ENCODE measurements at regions not wholly inside any gene's neighbourhood (a gene's known extent, or its start where the extent isn't known, plus 50 kb on each side); places are given as distances from the start of the nearest gene placed in this dataset.
"Not testable (repeated sequence)": the region's sequence is repeated elsewhere in the genome, so short reads cannot be mapped to it uniquely, and the experiment has no call there.

DNA sequence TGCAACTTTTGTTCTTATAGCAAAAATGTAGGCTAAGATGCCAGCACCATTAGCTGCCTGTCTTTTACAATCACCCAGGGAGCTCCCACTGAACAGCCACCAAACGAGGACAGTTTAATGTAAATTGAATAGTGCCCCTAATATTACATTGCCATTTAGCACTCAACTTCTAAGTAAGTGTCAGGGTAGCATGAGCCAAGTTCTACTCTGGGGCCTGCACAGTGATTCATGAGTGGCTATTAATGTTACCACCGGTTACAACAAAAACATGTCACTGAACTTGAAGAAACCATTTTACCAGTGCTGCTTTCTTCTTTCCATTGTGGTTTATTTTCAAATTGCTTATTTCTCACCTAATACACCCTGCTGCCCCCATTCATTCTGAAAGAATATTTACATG, 295.6 kb upstream of the RRP15 start:
- H3K4me1 ChIP-seq (replicated peaks; ENCODE audit: insufficient read depth), result no peaks in the 10 kb centered on the region
- no peak for TF ChIP-seq EZH2 (IDR thresholded peaks at IDR 0.05; ENCODE audit: low read depth)
- TF ChIP-seq, protein P1, sequence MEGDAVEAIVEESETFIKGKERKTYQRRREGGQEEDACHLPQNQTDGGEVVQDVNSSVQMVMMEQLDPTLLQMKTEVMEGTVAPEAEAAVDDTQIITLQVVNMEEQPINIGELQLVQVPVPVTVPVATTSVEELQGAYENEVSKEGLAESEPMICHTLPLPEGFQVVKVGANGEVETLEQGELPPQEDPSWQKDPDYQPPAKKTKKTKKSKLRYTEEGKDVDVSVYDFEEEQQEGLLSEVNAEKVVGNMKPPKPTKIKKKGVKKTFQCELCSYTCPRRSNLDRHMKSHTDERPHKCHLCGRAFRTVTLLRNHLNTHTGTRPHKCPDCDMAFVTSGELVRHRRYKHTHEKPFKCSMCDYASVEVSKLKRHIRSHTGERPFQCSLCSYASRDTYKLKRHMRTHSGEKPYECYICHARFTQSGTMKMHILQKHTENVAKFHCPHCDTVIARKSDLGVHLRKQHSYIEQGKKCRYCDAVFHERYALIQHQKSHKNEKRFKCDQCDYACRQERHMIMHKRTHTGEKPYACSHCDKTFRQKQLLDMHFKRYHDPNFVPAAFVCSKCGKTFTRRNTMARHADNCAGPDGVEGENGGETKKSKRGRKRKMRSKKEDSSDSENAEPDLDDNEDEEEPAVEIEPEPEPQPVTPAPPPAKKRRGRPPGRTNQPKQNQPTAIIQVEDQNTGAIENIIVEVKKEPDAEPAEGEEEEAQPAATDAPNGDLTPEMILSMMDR (conservative IDR thresholded peaks at IDR 0.05), result no peak
- no peak overlapping the region for H3K4me3 ChIP-seq
- H3F3A ChIP-seq (ENCODE audit: insufficient read depth, low read depth), result no peaks in the 10 kb centered on the region
- DNase-seq, result no peak
- H3K79me2 ChIP-seq (ENCODE audit: low read depth), result no peaks in the 10 kb centered on the region
- H3K9me3 ChIP-seq (ENCODE audit: insufficient read depth, low read depth), result no peaks in the 10 kb centered on the region
- intact Hi-C loops (cut with micrococcal nuclease; ENCODE audit: unreplicated experiment), result no loop called here
- BruUV-seq (replicated peaks), result no TSS peak
- no peak overlapping the region for H3K27ac ChIP-seq
- ChIA-PET CTCF (no interaction called here), POLR2A (ENCODE audit: unreplicated experiment) (interaction anchor here (0.8 kb wide), 1 partner anchor 94 kb away, joined by 14 read pairs; no protein-coding TSS in a partner anchor)
- H3K27me3 ChIP-seq (ENCODE audit: insufficient read depth, low read depth), result no peaks in the 10 kb centered on the region
- H4K20me1 ChIP-seq (ENCODE audit: insufficient read depth), result no peaks in the 10 kb centered on the region
- no peaks in the 10 kb centered on the region for H3K36me3 ChIP-seq (ENCODE audit: low read depth)
- H3K9me2 ChIP-seq (ENCODE audit: insufficient read depth), result no peaks in the 10 kb centered on the region
- no peak overlapping the region for H2AFZ ChIP-seq
- no peak overlapping the region for H3K4me2 ChIP-seq

DNA sequence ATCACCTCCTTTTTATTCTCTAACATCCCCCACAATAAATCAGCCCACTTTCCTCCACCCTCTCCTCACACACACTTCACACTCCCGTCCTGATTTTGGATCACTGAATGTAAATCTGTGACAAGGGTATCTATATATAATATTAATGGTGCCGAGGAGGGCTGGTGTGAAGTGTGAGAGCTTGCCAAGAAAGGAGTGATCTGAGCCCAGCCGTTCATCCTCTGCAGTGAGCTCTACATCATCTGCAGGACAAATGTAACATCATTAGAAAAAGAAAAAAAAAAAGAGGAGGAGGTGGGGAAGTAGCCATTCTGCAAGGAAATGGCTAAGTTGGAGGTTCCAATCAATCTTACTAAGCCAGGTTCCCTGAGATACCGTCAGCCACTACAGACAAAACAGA, 291.7 kb upstream of the RRP15 start:
- no peak for DNase-seq
- POLR2A ChIA-PET (ENCODE audit: unreplicated experiment), result no interaction called here
- Histone ChIP-seq H2AFZ (no peak overlapping the region), H4K20me1 (ENCODE audit: insufficient read depth) (no peaks in the 10 kb centered on the region), H3K4me2 (no peak overlapping the region), H3K4me3 (no peak overlapping the region), H3K36me3 (ENCODE audit: low read depth) (no peaks in the 10 kb centered on the region), H3K27ac (no peak overlapping the region), H3K9me3 (ENCODE audit: insufficient read depth, low read depth) (no peaks in the 10 kb centered on the region), H3K27me3 (ENCODE audit: insufficient read depth, low read depth) (no peaks in the 10 kb centered on the region), H3K4me1 (replicated peaks; ENCODE audit: insufficient read depth) (no peaks in the 10 kb centered on the region), H3K9me2 (ENCODE audit: insufficient read depth) (no peaks in the 10 kb centered on the region), H3K79me2 (ENCODE audit: low read depth) (no peaks in the 10 kb centered on the region), H3F3A (ENCODE audit: insufficient read depth, low read depth) (no peaks in the 10 kb centered on the region)
- intact Hi-C loops (cut with micrococcal nuclease; ENCODE audit: unreplicated experiment), result no loop called here
- no peak for TF ChIP-seq EZH2 (IDR thresholded peaks at IDR 0.05; ENCODE audit: low read depth)
- TF ChIP-seq, protein P1 (conservative IDR thresholded peaks at IDR 0.05), result no peak
- BruUV-seq (replicated peaks), result no TSS peak
- CTCF ChIA-PET, result no interaction called here

DNA sequence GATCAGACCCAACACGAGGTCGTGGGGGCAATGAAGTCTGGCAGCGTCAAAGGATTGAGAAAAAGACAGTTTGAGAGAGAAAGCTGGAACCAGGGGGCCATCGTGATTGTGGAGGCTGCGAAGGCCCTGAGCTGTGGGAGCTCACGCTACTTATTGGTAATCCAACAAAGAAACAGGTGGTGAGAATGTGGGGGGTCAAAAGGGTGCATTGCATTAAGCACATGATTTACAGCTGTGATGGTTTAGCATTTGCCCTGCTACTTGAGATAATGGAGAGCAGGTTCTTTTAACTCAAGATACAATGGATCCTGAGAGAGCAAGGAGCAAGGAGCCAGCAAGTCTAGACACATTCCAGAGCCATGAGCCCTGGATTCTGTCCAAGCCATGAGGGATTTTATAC, 276.8 kb upstream of the RRP15 start:
- H3K4me2 ChIP-seq; H3K9me3 ChIP-seq (ENCODE audit: insufficient read depth, low read depth); H3K27ac ChIP-seq; intact Hi-C loops (cut with micrococcal nuclease; ENCODE audit: unreplicated experiment); H3K4me3 ChIP-seq; H3K27me3 ChIP-seq (ENCODE audit: insufficient read depth, low read depth); H3K9me2 ChIP-seq (ENCODE audit: insufficient read depth); H3F3A ChIP-seq (ENCODE audit: insufficient read depth, low read depth); POLR2A ChIA-PET (ENCODE audit: unreplicated experiment); H4K20me1 ChIP-seq (ENCODE audit: insufficient read depth); H3K4me1 ChIP-seq (replicated peaks; ENCODE audit: insufficient read depth); H3K79me2 ChIP-seq (ENCODE audit: low read depth); H3K36me3 ChIP-seq (ENCODE audit: low read depth); H2AFZ ChIP-seq; BruUV-seq (replicated peaks); DNase-seq; CTCF ChIA-PET: not testable (repeated sequence)

DNA sequence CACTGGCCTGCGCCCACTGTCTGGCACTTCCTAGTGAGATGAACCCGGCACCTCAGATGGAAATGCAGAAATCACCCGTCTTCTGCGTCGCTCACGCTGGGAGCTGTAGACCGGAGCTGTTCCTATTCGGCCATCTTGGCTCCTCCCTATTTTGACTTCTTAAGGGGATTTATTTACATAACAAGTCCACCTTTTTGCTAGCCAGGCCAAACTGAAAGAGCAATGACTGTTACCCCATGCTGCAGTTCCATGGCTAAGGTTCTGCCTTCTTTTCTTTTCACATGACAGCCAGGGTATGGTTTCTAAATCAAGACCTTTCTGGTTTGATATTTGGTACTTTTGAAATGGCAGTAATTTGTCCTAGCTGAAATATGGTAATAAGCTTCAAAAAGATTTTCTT, 270.0 kb upstream of the RRP15 start:
- POLR2A ChIA-PET (ENCODE audit: unreplicated experiment); H3K27ac ChIP-seq; H3K36me3 ChIP-seq (ENCODE audit: low read depth); DNase-seq; intact Hi-C loops (cut with micrococcal nuclease; ENCODE audit: unreplicated experiment); H3K4me3 ChIP-seq; H3K27me3 ChIP-seq (ENCODE audit: insufficient read depth, low read depth); H3K79me2 ChIP-seq (ENCODE audit: low read depth); H2AFZ ChIP-seq; CTCF ChIA-PET; H4K20me1 ChIP-seq (ENCODE audit: insufficient read depth); H3K4me2 ChIP-seq; H3K9me3 ChIP-seq (ENCODE audit: insufficient read depth, low read depth); BruUV-seq (replicated peaks); H3F3A ChIP-seq (ENCODE audit: insufficient read depth, low read depth); H3K4me1 ChIP-seq (replicated peaks; ENCODE audit: insufficient read depth); H3K9me2 ChIP-seq (ENCODE audit: insufficient read depth): not testable (repeated sequence)

Data from PC-9 (cell line).